Muscle layer of colon (tissue), 2 donors: ENCODE measurements at regions not wholly inside any gene's neighbourhood (a gene's known extent, or its start where the extent isn't known, plus 50 kb on each side); places are given as distances from the start of the nearest gene placed in this dataset.

Experiments
- H3K27ac ChIP-seq: one replicate; pipeline ENCODE4 v1.7.0; 2013; ENCODE audit warnings: low read depth, mild to moderate bottlenecking, low read length, moderate library complexity
- H3K27me3 ChIP-seq, 2 donors: one replicate each; pipeline ENCODE4 v1.7.0; 2013; ENCODE audit warnings: low read length in 2 of 2, mild to moderate bottlenecking in 2 of 2; ENCODE audit not compliant: insufficient read depth in 2 of 2, control insufficient read depth in 1 of 2
- H3K36me3 ChIP-seq: one replicate; pipeline ENCODE4 v1.7.0; 2013; ENCODE audit warnings: mild to moderate bottlenecking, low read length; ENCODE audit not compliant: insufficient read depth
- H3K4me1 ChIP-seq: one replicate; pipeline ENCODE4 v1.7.0; 2013; ENCODE audit warnings: mild to moderate bottlenecking, low read length; ENCODE audit not compliant: insufficient read depth
- H3K4me3 ChIP-seq, 2 donors: one replicate each; pipeline ENCODE4 v1.7.0; 2013; ENCODE audit warnings: low read length in 2 of 2, low read depth in 1 of 2, mild to moderate bottlenecking in 1 of 2, moderate library complexity in 1 of 2
- H3K9ac ChIP-seq: one replicate; pipeline ENCODE4 v1.7.0; 2013; ENCODE audit warnings: low read length
- H3K9me3 ChIP-seq: one replicate; pipeline ENCODE4 v1.7.0; 2013; ENCODE audit warnings: mild to moderate bottlenecking, low read length
- donor health status: abdominal sarcoma.
- donor health status: Adenocarcinoma of cecum.

- H3K27ac ChIP-seq: no peak overlapping the region
- H3K4me1 ChIP-seq: no peaks in the 10 kb centered on the region
- H3K27me3 ChIP-seq: peaks cover 5 to 45% of the 10 kb centered on the region in 2 donors
- no peak overlapping the region for H3K9ac ChIP-seq
- H3K9me3 ChIP-seq: no peaks in the 10 kb centered on the region
- H3K4me3 ChIP-seq: no peak overlapping the region
- no peaks in the 10 kb centered on the region for H3K36me3 ChIP-seq
Measured at GRCh38 chr12:132389526-132390286, 60.3 kb upstream of the GALNT9 start.

GRCh38 chr12:132389026-132389425 is 59.6 kb upstream of the GALNT9 start:
- H3K4me3 ChIP-seq: no peak overlapping the region
- peaks cover 5 to 43% of the 10 kb centered on the region in 2 donors for H3K27me3 ChIP-seq
- no peaks in the 10 kb centered on the region for H3K4me1 ChIP-seq
- no peak overlapping the region for H3K9ac ChIP-seq
- no peaks in the 10 kb centered on the region for H3K36me3 ChIP-seq
- no peak overlapping the region for H3K27ac ChIP-seq
- H3K9me3 ChIP-seq: no peaks in the 10 kb centered on the region

GRCh38 chr12:132388379-132389015 is 59.1 kb upstream of the GALNT9 start:
- H3K4me1 ChIP-seq: no peaks in the 10 kb centered on the region
- no peaks in the 10 kb centered on the region for H3K9me3 ChIP-seq
- H3K4me3 ChIP-seq: no peak overlapping the region
- no peak overlapping the region for H3K27ac ChIP-seq
- peaks cover 5 to 40% of the 10 kb centered on the region in 2 donors for H3K27me3 ChIP-seq
- H3K36me3 ChIP-seq: no peaks in the 10 kb centered on the region
- no peak overlapping the region for H3K9ac ChIP-seq

- H3K36me3 ChIP-seq: no peaks in the 10 kb centered on the region
- H3K9ac ChIP-seq: no peak overlapping the region
- H3K4me3 ChIP-seq: no peak overlapping the region
- H3K27me3 ChIP-seq: peaks cover 11 to 40% of the 10 kb centered on the region in 2 donors
- H3K27ac ChIP-seq: no peak overlapping the region
- H3K4me1 ChIP-seq: no peaks in the 10 kb centered on the region
- no peaks in the 10 kb centered on the region for H3K9me3 ChIP-seq
Measured at GRCh38 chr12:132386926-132387497, 57.6 kb upstream of the GALNT9 start.

- peaks cover 11 to 40% of the 10 kb centered on the region in 2 donors for H3K27me3 ChIP-seq
- H3K9me3 ChIP-seq: no peaks in the 10 kb centered on the region
- no peak overlapping the region for H3K9ac ChIP-seq
- H3K27ac ChIP-seq: no peak overlapping the region
- H3K4me1 ChIP-seq: no peaks in the 10 kb centered on the region
- H3K4me3 ChIP-seq: no peak overlapping the region
- H3K36me3 ChIP-seq: no peaks in the 10 kb centered on the region
Measured at GRCh38 chr12:132385923-132386751, 56.7 kb upstream of the GALNT9 start.

GRCh38 chr12:132384916-132385774 is 55.8 kb upstream of the GALNT9 start:
- no peaks in the 10 kb centered on the region for H3K9me3 ChIP-seq
- H3K4me3 ChIP-seq: no peak overlapping the region
- no peak overlapping the region for H3K27ac ChIP-seq
- H3K9ac ChIP-seq: no peak overlapping the region
- H3K36me3 ChIP-seq: no peaks in the 10 kb centered on the region
- H3K27me3 ChIP-seq: peaks cover 11 to 39% of the 10 kb centered on the region in 2 donors
- no peaks in the 10 kb centered on the region for H3K4me1 ChIP-seq

- Histone ChIP-seq H3K27me3 (peaks cover 22 to 32% of the 10 kb centered on the region in 2 donors), H3K9me3 (no peaks in the 10 kb centered on the region), H3K9ac (no peak overlapping the region)
Measured at GRCh38 chr12:132380641-132381040, 51.3 kb upstream of the GALNT9 start.

GRCh38 chr12:132379996-132380395 is 50.6 kb upstream of the GALNT9 start:
- H3K9ac ChIP-seq: no peak overlapping the region
- H3K4me1 ChIP-seq: no peaks in the 10 kb centered on the region
- no peak overlapping the region for H3K27ac ChIP-seq
- H3K4me3 ChIP-seq: no peak overlapping the region
- peaks cover 25 to 36% of the 10 kb centered on the region in 2 donors for H3K27me3 ChIP-seq
- no peaks in the 10 kb centered on the region for H3K36me3 ChIP-seq
- H3K9me3 ChIP-seq: no peaks in the 10 kb centered on the region

More at GRCh38 chr12:132380641-132381040, 51.3 kb upstream of the GALNT9 start:
- H3K4me3 ChIP-seq: no peak overlapping the region
- H3K4me1 ChIP-seq: no peaks in the 10 kb centered on the region
- no peak overlapping the region for H3K27ac ChIP-seq
- H3K36me3 ChIP-seq: no peaks in the 10 kb centered on the region

GRCh38 chr12:132379576-132379975 is 50.2 kb upstream of the GALNT9 start:
- Histone ChIP-seq H3K4me3 (no peak overlapping the region), H3K36me3 (no peaks in the 10 kb centered on the region), H3K27ac (no peak overlapping the region), H3K9ac (no peak overlapping the region), H3K4me1 (no peaks in the 10 kb centered on the region), H3K27me3 (peaks cover 29 to 41% of the 10 kb centered on the region in 2 donors), H3K9me3 (no peaks in the 10 kb centered on the region)
